Endodermal cell (in vitro differentiated cells): ENCODE measurements at regions not wholly inside any gene's neighbourhood (a gene's known extent, or its start where the extent isn't known, plus 50 kb on each side); places are given as distances from the start of the nearest gene placed in this dataset.

Source experiments
- DNase-seq: peaks from one replicate; pipeline ENCODE4 v3.0.0-alpha.2; 2017
- H3K27ac ChIP-seq: 2 replicates; pipeline ENCODE4 v1.5.1; 2013; ENCODE audit warnings: mild to moderate bottlenecking, low read depth, low read length, moderate library complexity
- H3K27me3 ChIP-seq: 2 replicates; pipeline ENCODE4 v1.6.1; 2013; ENCODE audit warnings: mild to moderate bottlenecking, low read length, moderate library complexity; ENCODE audit not compliant: insufficient read depth, control insufficient read depth, poor library complexity, severe bottlenecking
- H3K36me3 ChIP-seq: 2 replicates; pipeline ENCODE4 v1.7.0; 2013; ENCODE audit warnings: mild to moderate bottlenecking, low read length, moderate library complexity; ENCODE audit not compliant: control insufficient read depth, insufficient read depth
- H3K4me1 ChIP-seq: one replicate; pipeline ENCODE4 v1.7.0; 2013; ENCODE audit warnings: low read length; ENCODE audit not compliant: control insufficient read depth, insufficient read depth
- H3K4me3 ChIP-seq: 2 replicates; pipeline ENCODE4 v1.5.1; 2013; ENCODE audit warnings: mild to moderate bottlenecking, low read length, moderate library complexity
- H3K9ac ChIP-seq: 2 replicates; pipeline ENCODE4 v1.6.1; 2013; ENCODE audit warnings: mild to moderate bottlenecking, low read length, moderate library complexity; ENCODE audit not compliant: poor library complexity, severe bottlenecking; ENCODE audit errors: extremely low read depth
- H3K9me3 ChIP-seq: 2 replicates; pipeline ENCODE4 v1.6.1; 2013; ENCODE audit warnings: mild to moderate bottlenecking, low read length, moderate library complexity; ENCODE audit not compliant: control insufficient read depth
- H3K27ac Mint-ChIP-seq: 2 replicates; pipeline ENCODE4 v1.8.0; 2020; ENCODE audit warnings: mixed read lengths
- H3K27me3 Mint-ChIP-seq: 2 replicates; pipeline ENCODE4 v1.8.0; 2021; ENCODE audit warnings: mild to moderate bottlenecking, mixed read lengths; ENCODE audit not compliant: insufficient read depth
- H3K36me3 Mint-ChIP-seq: 2 replicates; pipeline ENCODE4 v1.8.0; 2020; ENCODE audit warnings: low read depth, mixed read lengths
- H3K4me1 Mint-ChIP-seq: 2 replicates; pipeline ENCODE4 v1.8.0; 2020; ENCODE audit warnings: mixed read lengths
- H3K4me3 Mint-ChIP-seq: 2 replicates; pipeline ENCODE4 v1.8.0; 2020; ENCODE audit warnings: mild to moderate bottlenecking, moderate library complexity, mixed read lengths
- H3K9me3 Mint-ChIP-seq: 2 replicates; pipeline ENCODE4 v1.8.0; 2020; ENCODE audit warnings: mild to moderate bottlenecking, mixed read lengths
- WGBS, 2 experiments: methylation state at CpG; one replicate each; pipeline versions ENCODE4 v1.1.5 to v1.1.7; 2013; ENCODE audit warnings: missing lambda C conversion rate in 2 of 2, mixed read lengths in 1 of 2; ENCODE audit not compliant: insufficient coverage in 1 of 2, insufficient read length in 1 of 2; 5-methylcytosine and 5-hydroxymethylcytosine counted together
- TF ChIP-seq, protein P1 (sequence below): fragments of 200-600 bp; sonication (generic); conservative IDR thresholded peaks from 2 replicates; pipeline ENCODE4 v1.5.0; 2021; ENCODE audit warnings: antibody characterized with exemption, mild to moderate bottlenecking

DNA sequence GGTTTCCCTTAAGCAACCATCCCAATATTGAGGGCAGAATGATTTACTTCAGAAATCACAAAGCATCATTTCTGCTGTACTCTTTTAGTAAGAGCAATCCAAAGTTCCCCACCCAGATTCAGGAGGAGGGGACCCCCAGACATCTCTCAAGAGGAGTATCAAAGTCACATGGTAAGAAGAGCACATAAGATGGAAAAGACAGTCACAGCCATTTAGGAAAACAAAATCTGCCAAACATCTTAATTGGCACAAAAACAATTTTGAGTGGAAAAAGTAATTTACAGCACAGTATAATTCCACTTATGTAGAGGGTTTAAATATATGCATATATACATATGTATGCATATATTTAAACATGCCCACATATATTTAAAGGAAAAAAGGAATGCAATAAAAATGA lies 1329.0 kb upstream of the CELF2 start:
- no peak overlapping the region for H3K27ac ChIP-seq

DNA sequence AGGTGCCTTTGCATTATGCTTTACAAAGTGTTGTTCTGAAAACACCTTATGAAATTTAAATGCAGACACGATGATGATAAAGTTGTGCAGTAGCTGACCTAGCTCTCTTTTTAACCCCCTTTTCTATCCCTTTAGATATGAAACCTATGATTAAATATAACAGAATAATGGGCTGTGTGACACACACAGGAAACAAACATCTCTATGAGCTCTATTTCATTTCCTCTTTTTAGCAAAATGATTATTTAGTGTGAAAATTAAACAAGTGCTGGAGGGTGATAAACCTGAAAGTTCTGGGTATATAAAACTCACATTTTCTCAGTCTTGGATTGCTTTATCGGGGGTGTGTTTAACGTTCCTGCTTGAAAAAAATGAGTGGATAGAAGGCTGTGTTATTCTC lies 1310.5 kb upstream of the CELF2 start:
- Histone ChIP-seq H3K9ac (no peak overlapping the region), H3K4me1 (no peaks in the 10 kb centered on the region), H3K27ac (no peak overlapping the region), H3K4me3 (no peak overlapping the region), H3K36me3 (no peaks in the 10 kb centered on the region), H3K27me3 (no peaks in the 10 kb centered on the region), H3K9me3 (peaks cover 10% of the 10 kb centered on the region)
- WGBS, 2 experiments, result 85 to 100% methylated on average over 2 to 3 of the region's 3 CpGs
- H3K9me3 Mint-ChIP-seq, result peaks cover 5% of the 10 kb centered on the region
- no peaks in the 10 kb centered on the region for H3K4me1 Mint-ChIP-seq
- H3K36me3 Mint-ChIP-seq, result no peaks in the 10 kb centered on the region
- no peak overlapping the region for H3K27ac Mint-ChIP-seq
- no peak for DNase-seq
- no peaks in the 10 kb centered on the region for H3K27me3 Mint-ChIP-seq
- TF ChIP-seq, protein P1, sequence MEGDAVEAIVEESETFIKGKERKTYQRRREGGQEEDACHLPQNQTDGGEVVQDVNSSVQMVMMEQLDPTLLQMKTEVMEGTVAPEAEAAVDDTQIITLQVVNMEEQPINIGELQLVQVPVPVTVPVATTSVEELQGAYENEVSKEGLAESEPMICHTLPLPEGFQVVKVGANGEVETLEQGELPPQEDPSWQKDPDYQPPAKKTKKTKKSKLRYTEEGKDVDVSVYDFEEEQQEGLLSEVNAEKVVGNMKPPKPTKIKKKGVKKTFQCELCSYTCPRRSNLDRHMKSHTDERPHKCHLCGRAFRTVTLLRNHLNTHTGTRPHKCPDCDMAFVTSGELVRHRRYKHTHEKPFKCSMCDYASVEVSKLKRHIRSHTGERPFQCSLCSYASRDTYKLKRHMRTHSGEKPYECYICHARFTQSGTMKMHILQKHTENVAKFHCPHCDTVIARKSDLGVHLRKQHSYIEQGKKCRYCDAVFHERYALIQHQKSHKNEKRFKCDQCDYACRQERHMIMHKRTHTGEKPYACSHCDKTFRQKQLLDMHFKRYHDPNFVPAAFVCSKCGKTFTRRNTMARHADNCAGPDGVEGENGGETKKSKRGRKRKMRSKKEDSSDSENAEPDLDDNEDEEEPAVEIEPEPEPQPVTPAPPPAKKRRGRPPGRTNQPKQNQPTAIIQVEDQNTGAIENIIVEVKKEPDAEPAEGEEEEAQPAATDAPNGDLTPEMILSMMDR, result no peak
- no peak overlapping the region for H3K4me3 Mint-ChIP-seq

More for the DNA sequence above, 1329.0 kb upstream of the CELF2 start:
- Histone ChIP-seq H3K36me3 (no peaks in the 10 kb centered on the region), H3K9me3 (peaks cover 1% of the 10 kb centered on the region), H3K4me1 (no peaks in the 10 kb centered on the region), H3K4me3 (no peak overlapping the region), H3K27me3 (no peaks in the 10 kb centered on the region), H3K9ac (no peak overlapping the region)
- TF ChIP-seq, protein P1, result no peak
- Mint-ChIP-seq H3K27ac (no peak overlapping the region), H3K27me3 (no peaks in the 10 kb centered on the region), H3K4me1 (no peaks in the 10 kb centered on the region), H3K36me3 (no peaks in the 10 kb centered on the region), H3K9me3 (no peaks in the 10 kb centered on the region), H3K4me3 (no peak overlapping the region)
- no peak for DNase-seq

DNA sequence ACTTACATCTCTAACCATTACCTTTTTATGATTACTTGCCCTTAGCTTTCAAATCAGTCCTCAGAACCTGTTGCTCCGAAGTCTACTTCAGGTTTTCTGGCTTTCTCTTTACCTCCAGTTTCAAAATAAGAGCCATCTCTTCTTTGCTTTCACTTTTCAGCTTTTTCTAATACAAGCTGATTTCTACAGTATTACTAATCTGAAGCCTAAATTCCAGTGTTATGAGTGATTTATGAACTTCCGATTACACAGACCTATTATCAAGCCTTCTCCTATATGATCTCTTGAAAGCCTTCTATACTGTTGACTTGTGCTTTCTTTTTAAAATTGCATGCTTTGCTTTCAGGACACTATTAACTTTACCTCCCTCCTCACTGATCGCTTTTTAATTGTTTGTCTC lies 1307.8 kb upstream of the CELF2 start:
- no peaks in the 10 kb centered on the region for H3K27me3 Mint-ChIP-seq
- TF ChIP-seq, protein P1, result no peak
- DNase-seq, result no peak
- H3K4me3 Mint-ChIP-seq, result no peak overlapping the region
- no peaks in the 10 kb centered on the region for H3K4me1 Mint-ChIP-seq
- H3K36me3 ChIP-seq, result no peaks in the 10 kb centered on the region
- no peak overlapping the region for H3K27ac Mint-ChIP-seq
- no peaks in the 10 kb centered on the region for H3K36me3 Mint-ChIP-seq
- no peaks in the 10 kb centered on the region for H3K27me3 ChIP-seq
- H3K4me3 ChIP-seq, result no peak overlapping the region
- WGBS, 2 experiments, result 90 to 96% methylated on average over 3 of the region's 3 CpGs
- no peak overlapping the region for H3K9ac ChIP-seq
- H3K9me3 ChIP-seq, result peaks cover 21% of the 10 kb centered on the region
- H3K9me3 Mint-ChIP-seq, result peaks cover 13% of the 10 kb centered on the region
- no peaks in the 10 kb centered on the region for H3K4me1 ChIP-seq
- H3K27ac ChIP-seq, result no peak overlapping the region
